ENCODE measurements at regions not wholly inside any gene's neighbourhood (a gene's known extent, or its start where the extent isn't known, plus 50 kb on each side); places are given as distances from the start of the nearest gene placed in this dataset.

DNA sequence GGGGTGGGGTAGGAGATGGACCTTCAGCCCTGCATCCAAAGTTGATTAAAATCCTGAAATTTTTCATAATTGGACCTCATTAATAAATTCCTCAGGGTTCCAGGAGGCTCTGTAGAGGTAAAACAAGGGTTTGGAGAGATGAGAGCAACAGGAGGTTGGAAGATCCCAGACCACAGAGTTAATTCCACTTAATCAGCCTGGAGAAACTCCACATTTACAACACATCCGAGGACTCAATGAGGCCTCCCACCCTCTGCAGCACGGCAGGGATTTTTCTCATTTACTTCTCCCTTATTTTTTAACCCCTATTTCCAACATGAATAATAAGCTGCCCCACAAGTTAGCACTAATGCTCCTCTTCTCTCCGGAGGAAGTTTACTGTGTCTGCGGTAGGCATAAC, 165.0 kb upstream of the MAP3K1 start:
- Histone ChIP-seq H3K36me3 (ENCODE audit: insufficient read depth, low read length) (no peaks in the 10 kb centered on the region), H3K9me3 (ENCODE audit: control insufficient read depth in 1 of 2, insufficient read depth in 1 of 2, low read length in 2 of 2) (no peaks in the 10 kb centered on the region), H3K27ac (ENCODE audit: low read depth in 1 of 2, low read length in 2 of 2) (no peak overlapping the region), H3K4me3 (ENCODE audit: low read length) (no peak overlapping the region), H3K27me3 (ENCODE audit: control insufficient read depth in 1 of 2, insufficient read depth in 2 of 2, low read length in 2 of 2) (no peaks in the 10 kb centered on the region), H3K4me1 (ENCODE audit: insufficient read depth, low read length) (peaks cover 14% of the 10 kb centered on the region)
- Mint-ChIP-seq H3K4me1 (ENCODE audit: low read depth) (peaks cover 44% of the 10 kb centered on the region), H3K27ac (no peak overlapping the region), H3K27me3 (no peaks in the 10 kb centered on the region), H3K4me3 (no peak overlapping the region), H3K9me3 (no peaks in the 10 kb centered on the region), H3K36me3 (ENCODE audit: low read depth) (no peaks in the 10 kb centered on the region)
- CTCF ChIA-PET: no interaction called here
- ATAC-seq (ENCODE audit: poor library complexity) (no peak), DNase-seq (no peak)
- intact Hi-C loops (cut with DNase I, micrococcal nuclease): no loop called here
- POLR2A ChIA-PET: interaction anchor here (0.7 kb wide), 1 partner anchor 37 kb away, joined by 3 read pairs; no protein-coding TSS in a partner anchor
- TF ChIP-seq, protein P1, sequence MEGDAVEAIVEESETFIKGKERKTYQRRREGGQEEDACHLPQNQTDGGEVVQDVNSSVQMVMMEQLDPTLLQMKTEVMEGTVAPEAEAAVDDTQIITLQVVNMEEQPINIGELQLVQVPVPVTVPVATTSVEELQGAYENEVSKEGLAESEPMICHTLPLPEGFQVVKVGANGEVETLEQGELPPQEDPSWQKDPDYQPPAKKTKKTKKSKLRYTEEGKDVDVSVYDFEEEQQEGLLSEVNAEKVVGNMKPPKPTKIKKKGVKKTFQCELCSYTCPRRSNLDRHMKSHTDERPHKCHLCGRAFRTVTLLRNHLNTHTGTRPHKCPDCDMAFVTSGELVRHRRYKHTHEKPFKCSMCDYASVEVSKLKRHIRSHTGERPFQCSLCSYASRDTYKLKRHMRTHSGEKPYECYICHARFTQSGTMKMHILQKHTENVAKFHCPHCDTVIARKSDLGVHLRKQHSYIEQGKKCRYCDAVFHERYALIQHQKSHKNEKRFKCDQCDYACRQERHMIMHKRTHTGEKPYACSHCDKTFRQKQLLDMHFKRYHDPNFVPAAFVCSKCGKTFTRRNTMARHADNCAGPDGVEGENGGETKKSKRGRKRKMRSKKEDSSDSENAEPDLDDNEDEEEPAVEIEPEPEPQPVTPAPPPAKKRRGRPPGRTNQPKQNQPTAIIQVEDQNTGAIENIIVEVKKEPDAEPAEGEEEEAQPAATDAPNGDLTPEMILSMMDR (IDR thresholded peaks at IDR 0.05): no peak

DNA sequence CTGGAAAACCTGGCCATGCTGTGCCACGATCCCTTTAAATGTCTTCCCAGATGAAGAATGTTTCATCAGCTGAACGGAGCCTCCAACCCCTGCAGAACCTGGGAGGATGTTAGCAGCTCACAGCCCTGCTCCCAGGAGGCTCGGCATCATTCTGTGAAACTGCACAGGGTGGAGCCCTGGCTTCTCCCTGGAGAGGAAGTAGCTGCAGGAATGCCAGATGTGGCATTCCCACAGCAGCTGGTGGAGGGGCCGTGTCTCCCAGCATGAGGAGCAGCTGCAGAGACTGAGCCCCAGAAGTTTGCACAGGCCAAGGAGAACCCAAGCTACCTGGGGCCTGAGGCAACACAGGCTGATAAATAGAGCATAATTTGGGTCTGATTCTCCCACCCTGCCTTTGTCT, 165.8 kb upstream of the MAP3K1 start:
- no peaks in the 10 kb centered on the region for H3K9me3 ChIP-seq (ENCODE audit: control insufficient read depth in 1 of 2, insufficient read depth in 1 of 2, low read length in 2 of 2)
- TF ChIP-seq, protein P1 (IDR thresholded peaks at IDR 0.05): no peak
- ATAC-seq (ENCODE audit: poor library complexity): no peak
- Mint-ChIP-seq H3K9me3 (no peaks in the 10 kb centered on the region), H3K36me3 (ENCODE audit: low read depth) (no peaks in the 10 kb centered on the region), H3K4me3 (no peak overlapping the region), H3K4me1 (ENCODE audit: low read depth) (peaks cover 51% of the 10 kb centered on the region), H3K27ac (no peak overlapping the region), H3K27me3 (no peaks in the 10 kb centered on the region)
- ChIA-PET POLR2A (interaction anchor here (1.4 kb wide), 1 partner anchor 20 kb away, joined by 3 read pairs; no protein-coding TSS in a partner anchor), CTCF (no interaction called here)
- DNase-seq: no peak
- H3K4me1 ChIP-seq (ENCODE audit: insufficient read depth, low read length): peaks cover 14% of the 10 kb centered on the region
- H3K27ac ChIP-seq (ENCODE audit: low read depth in 1 of 2, low read length in 2 of 2): no peak overlapping the region
- no peaks in the 10 kb centered on the region for H3K36me3 ChIP-seq (ENCODE audit: insufficient read depth, low read length)
- intact Hi-C loops (cut with DNase I, micrococcal nuclease): no loop called here
- H3K4me3 ChIP-seq (ENCODE audit: low read length): no peak overlapping the region
- no peaks in the 10 kb centered on the region for H3K27me3 ChIP-seq (ENCODE audit: control insufficient read depth in 1 of 2, insufficient read depth in 2 of 2, low read length in 2 of 2)

DNA sequence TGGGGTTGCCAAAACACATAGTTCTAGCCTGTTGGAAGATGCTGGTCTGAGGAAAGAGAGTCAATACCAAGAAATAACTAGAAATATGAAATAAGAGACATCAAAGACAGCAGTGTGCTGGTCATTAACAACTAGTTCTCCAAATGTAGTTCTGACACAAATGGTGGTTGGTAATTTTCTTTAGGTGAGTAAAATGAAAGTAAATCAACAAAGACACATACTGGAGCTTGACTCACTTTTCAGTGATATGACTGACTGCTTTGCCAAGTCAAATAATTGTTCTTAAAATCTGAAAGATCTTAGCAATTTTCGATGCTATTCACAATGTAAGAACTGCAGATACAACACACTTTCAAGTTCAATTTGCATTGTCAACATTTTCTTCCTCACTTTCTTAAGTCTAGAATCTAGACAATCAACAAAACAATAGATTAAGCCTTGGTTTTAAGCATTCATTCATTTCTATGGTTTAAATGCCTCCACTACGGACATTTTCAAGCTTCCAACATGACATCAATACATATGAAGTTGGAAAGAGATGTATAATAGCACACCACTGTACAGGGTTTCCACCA, 166.8 kb upstream of the MAP3K1 start:
- ChIA-PET CTCF (no interaction called here), POLR2A (interaction anchor here (0.8 to 1.4 kb wide), 3 partner anchors 21 to 62 kb away, joined by 3 read pairs; no protein-coding TSS in a partner anchor)
- Histone ChIP-seq H3K36me3 (ENCODE audit: insufficient read depth, low read length) (no peaks in the 10 kb centered on the region), H3K27me3 (ENCODE audit: control insufficient read depth in 1 of 2, insufficient read depth in 2 of 2, low read length in 2 of 2) (no peaks in the 10 kb centered on the region), H3K4me3 (ENCODE audit: low read length) (no peak overlapping the region), H3K9me3 (ENCODE audit: control insufficient read depth in 1 of 2, insufficient read depth in 1 of 2, low read length in 2 of 2) (no peaks in the 10 kb centered on the region), H3K27ac (ENCODE audit: low read depth in 1 of 2, low read length in 2 of 2) (no peak overlapping the region), H3K4me1 (ENCODE audit: insufficient read depth, low read length) (peaks cover 14% of the 10 kb centered on the region)
- ATAC-seq (ENCODE audit: poor library complexity) (no peak), DNase-seq (no peak)
- H3K27ac Mint-ChIP-seq: no peak overlapping the region
- TF ChIP-seq, protein P1 (IDR thresholded peaks at IDR 0.05): no peak
- intact Hi-C loops (cut with DNase I, micrococcal nuclease): no loop called here
- H3K4me3 Mint-ChIP-seq: no peak overlapping the region
- H3K27me3 Mint-ChIP-seq: no peaks in the 10 kb centered on the region
- peaks cover 54% of the 10 kb centered on the region for H3K4me1 Mint-ChIP-seq (ENCODE audit: low read depth)
- no peaks in the 10 kb centered on the region for H3K36me3 Mint-ChIP-seq (ENCODE audit: low read depth)
- no peaks in the 10 kb centered on the region for H3K9me3 Mint-ChIP-seq

Data from CD4-positive, alpha-beta T cell (primary cell).